ENCODE measurements at regions not wholly inside any gene's neighbourhood (a gene's known extent, or its start where the extent isn't known, plus 50 kb on each side); places are given as distances from the start of the nearest gene placed in this dataset.

DNA sequence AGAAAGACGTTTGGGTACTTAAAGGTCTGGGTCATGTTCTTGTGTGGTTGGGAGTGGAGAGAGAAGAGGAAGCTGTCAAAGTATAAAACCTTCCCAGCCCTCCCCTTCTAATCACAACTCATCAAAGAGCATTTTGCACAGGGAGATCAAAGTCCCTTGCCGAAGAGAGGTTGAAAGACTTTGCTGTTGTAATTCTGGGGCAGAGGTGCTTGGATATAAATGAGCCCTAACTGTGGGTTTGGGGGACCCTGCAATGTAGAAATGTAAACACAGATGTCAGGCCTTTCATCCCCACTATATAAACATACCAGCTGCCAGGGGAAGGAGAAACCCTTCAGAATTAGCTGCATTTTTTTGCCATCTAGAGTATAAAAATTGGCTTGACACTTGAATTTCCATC lies 182.1 kb downstream of the ETAA1 start (continued):
- TF ChIP-seq, protein P1, sequence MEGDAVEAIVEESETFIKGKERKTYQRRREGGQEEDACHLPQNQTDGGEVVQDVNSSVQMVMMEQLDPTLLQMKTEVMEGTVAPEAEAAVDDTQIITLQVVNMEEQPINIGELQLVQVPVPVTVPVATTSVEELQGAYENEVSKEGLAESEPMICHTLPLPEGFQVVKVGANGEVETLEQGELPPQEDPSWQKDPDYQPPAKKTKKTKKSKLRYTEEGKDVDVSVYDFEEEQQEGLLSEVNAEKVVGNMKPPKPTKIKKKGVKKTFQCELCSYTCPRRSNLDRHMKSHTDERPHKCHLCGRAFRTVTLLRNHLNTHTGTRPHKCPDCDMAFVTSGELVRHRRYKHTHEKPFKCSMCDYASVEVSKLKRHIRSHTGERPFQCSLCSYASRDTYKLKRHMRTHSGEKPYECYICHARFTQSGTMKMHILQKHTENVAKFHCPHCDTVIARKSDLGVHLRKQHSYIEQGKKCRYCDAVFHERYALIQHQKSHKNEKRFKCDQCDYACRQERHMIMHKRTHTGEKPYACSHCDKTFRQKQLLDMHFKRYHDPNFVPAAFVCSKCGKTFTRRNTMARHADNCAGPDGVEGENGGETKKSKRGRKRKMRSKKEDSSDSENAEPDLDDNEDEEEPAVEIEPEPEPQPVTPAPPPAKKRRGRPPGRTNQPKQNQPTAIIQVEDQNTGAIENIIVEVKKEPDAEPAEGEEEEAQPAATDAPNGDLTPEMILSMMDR (IDR thresholded peaks at IDR 0.05; ENCODE audit: low read depth, low read length, missing input control), result no peak
- TF ChIP-seq RAD21 (IDR thresholded peaks at IDR 0.05), result no peak
- TF ChIP-seq FOXA1 (IDR thresholded peaks at IDR 0.05), result no peak
- no peak for TF ChIP-seq ATF3 (IDR thresholded peaks at IDR 0.05)

DNA sequence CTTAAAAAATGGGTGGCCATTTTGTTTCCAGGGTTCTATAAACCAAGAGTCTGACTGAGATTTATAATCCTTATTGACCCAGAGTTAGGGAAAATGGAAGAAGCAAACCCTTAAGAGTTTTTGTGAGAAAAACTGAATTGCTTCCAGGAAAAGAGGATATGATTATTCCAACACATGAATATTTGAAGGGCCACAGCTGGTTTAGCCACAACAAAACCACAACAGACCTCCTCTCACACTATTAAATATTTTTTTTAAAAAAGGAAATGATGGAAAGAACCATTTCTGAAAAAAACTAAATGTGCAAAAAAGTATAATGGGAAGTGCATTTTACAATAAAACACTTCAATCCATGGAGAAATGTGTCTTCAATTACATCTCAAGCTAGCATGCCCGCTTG lies 182.7 kb downstream of the ETAA1 start:
- Histone ChIP-seq H3K27ac (ENCODE audit: low read depth in 1 of 2, low read length in 2 of 2) (no peak overlapping the region), H3K9ac (ENCODE audit: low read depth in 1 of 2, low read length in 2 of 2) (no peak overlapping the region), H3K36me3 (ENCODE audit: control insufficient read depth in 4 of 4, insufficient read depth in 3 of 4, low read depth in 1 of 4, low read length in 3 of 4) (no peaks in the 10 kb centered on the region), H3K4me1 (ENCODE audit: control insufficient read depth in 4 of 4, insufficient read depth in 4 of 4, low read length in 3 of 4) (no peaks in the 10 kb centered on the region), H3K4me3 (ENCODE audit: low read depth in 1 of 3, low read length in 3 of 3) (no peak overlapping the region), H3K27me3 (ENCODE audit: control insufficient read depth in 4 of 4, insufficient read depth in 4 of 4, low read length in 3 of 4) (no peaks in the 10 kb centered on the region), H3K9me3 (ENCODE audit: control insufficient read depth in 4 of 4, low read length in 3 of 4) (peaks cover 0 to 10% (median 6%) of the 10 kb centered on the region in 4 donors)
- WGBS, result 62% methylated on average over 1 of the region's 1 CpG
- no peak for DNase-seq (ENCODE audit: low spot score)
- no peak for TF ChIP-seq GABPA (IDR thresholded peaks at IDR 0.05 in 1 of 2, conservative IDR thresholded peaks at IDR 0.05 in 1 of 2)
- no peak for TF ChIP-seq EGR1 (IDR thresholded peaks at IDR 0.05; ENCODE audit: low read depth in 2 of 2)
- TF ChIP-seq HNF4A (conservative IDR thresholded peaks at IDR 0.05), result no peak
- no peak for TF ChIP-seq YY1 (IDR thresholded peaks at IDR 0.05)
- no peak for TF ChIP-seq FOXA2 (IDR thresholded peaks at IDR 0.05)
- no peak for TF ChIP-seq FOXA1 (IDR thresholded peaks at IDR 0.05)
- TF ChIP-seq, protein P2, sequence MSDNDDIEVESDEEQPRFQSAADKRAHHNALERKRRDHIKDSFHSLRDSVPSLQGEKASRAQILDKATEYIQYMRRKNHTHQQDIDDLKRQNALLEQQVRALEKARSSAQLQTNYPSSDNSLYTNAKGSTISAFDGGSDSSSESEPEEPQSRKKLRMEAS (IDR thresholded peaks at IDR 0.05), result no peak
- TF ChIP-seq TAF1 (conservative IDR thresholded peaks at IDR 0.05), result no peak
- TF ChIP-seq NR2F2 (IDR thresholded peaks at IDR 0.05), result no peak
- TF ChIP-seq ZBTB33 (IDR thresholded peaks at IDR 0.05), result no peak
- TF ChIP-seq SP1 (IDR thresholded peaks at IDR 0.05), result no peak
- no peak for TF ChIP-seq RAD21 (IDR thresholded peaks at IDR 0.05)
- no peak for TF ChIP-seq RXRA (IDR thresholded peaks at IDR 0.05)
- TF ChIP-seq HNF4G (IDR thresholded peaks at IDR 0.05), result no peak
- no peak for TF ChIP-seq ATF3 (IDR thresholded peaks at IDR 0.05)
- TF ChIP-seq JUND (IDR thresholded peaks at IDR 0.05), result no peak
- TF ChIP-seq, protein P1 (IDR thresholded peaks at IDR 0.05; ENCODE audit: low read depth, low read length, missing input control), result no peak
- TF ChIP-seq, protein P3, sequence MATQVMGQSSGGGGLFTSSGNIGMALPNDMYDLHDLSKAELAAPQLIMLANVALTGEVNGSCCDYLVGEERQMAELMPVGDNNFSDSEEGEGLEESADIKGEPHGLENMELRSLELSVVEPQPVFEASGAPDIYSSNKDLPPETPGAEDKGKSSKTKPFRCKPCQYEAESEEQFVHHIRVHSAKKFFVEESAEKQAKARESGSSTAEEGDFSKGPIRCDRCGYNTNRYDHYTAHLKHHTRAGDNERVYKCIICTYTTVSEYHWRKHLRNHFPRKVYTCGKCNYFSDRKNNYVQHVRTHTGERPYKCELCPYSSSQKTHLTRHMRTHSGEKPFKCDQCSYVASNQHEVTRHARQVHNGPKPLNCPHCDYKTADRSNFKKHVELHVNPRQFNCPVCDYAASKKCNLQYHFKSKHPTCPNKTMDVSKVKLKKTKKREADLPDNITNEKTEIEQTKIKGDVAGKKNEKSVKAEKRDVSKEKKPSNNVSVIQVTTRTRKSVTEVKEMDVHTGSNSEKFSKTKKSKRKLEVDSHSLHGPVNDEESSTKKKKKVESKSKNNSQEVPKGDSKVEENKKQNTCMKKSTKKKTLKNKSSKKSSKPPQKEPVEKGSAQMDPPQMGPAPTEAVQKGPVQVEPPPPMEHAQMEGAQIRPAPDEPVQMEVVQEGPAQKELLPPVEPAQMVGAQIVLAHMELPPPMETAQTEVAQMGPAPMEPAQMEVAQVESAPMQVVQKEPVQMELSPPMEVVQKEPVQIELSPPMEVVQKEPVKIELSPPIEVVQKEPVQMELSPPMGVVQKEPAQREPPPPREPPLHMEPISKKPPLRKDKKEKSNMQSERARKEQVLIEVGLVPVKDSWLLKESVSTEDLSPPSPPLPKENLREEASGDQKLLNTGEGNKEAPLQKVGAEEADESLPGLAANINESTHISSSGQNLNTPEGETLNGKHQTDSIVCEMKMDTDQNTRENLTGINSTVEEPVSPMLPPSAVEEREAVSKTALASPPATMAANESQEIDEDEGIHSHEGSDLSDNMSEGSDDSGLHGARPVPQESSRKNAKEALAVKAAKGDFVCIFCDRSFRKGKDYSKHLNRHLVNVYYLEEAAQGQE (IDR thresholded peaks at IDR 0.05), result no peak
